ENCODE measurements at regions not wholly inside any gene's neighbourhood (a gene's known extent, or its start where the extent isn't known, plus 50 kb on each side); places are given as distances from the start of the nearest gene placed in this dataset.

GRCh38 chr17:45733781-45734180, 50.3 kb upstream of the CRHR1 start:
- TF ChIP-seq POLR2A (IDR thresholded peaks at IDR 0.05) (no peak), CTCF (IDR thresholded peaks at IDR 0.05) (no peak), POLR2AphosphoS5 (IDR thresholded peaks at IDR 0.05) (no peak), EP300 (IDR thresholded peaks at IDR 0.05) (no peak)

Measured in upper lobe of left lung (tissue), 4 donors.